ENCODE measurements at regions not wholly inside any gene's neighbourhood (a gene's known extent, or its start where the extent isn't known, plus 50 kb on each side); places are given as distances from the start of the nearest gene placed in this dataset.
A peak's percentile ranks its signal among the peaks of the same experiment; 100 is the strongest.

DNA sequence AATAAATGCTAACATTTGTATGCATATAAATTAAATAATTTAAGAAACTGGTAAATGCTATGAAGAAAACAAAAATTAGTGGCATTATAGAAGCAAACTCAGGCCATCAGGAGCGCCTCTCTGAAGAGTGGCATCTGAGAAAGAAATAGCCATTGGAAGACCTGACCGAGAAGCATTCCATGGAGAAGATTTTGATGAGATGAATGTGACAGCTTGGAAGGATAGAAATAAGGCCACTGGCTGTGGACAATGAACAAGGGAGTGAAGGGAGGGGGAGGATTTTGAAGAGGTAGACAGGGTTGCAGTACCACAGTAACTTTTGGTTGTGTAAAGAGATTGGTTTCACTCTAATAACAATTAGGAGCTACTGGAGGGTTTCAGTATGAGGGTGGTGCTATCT is 436.7 kb downstream of the CCSER2 start:
- DNase-seq (ENCODE audit: extremely low spot score) = no peak
- ChIA-PET POLR2A (no interaction called here), CTCF (interaction anchor here (1.0 kb wide), 1 partner anchor 28 kb away, joined by 3 read pairs; no protein-coding TSS in a partner anchor)
- TF ChIP-seq, protein P1, sequence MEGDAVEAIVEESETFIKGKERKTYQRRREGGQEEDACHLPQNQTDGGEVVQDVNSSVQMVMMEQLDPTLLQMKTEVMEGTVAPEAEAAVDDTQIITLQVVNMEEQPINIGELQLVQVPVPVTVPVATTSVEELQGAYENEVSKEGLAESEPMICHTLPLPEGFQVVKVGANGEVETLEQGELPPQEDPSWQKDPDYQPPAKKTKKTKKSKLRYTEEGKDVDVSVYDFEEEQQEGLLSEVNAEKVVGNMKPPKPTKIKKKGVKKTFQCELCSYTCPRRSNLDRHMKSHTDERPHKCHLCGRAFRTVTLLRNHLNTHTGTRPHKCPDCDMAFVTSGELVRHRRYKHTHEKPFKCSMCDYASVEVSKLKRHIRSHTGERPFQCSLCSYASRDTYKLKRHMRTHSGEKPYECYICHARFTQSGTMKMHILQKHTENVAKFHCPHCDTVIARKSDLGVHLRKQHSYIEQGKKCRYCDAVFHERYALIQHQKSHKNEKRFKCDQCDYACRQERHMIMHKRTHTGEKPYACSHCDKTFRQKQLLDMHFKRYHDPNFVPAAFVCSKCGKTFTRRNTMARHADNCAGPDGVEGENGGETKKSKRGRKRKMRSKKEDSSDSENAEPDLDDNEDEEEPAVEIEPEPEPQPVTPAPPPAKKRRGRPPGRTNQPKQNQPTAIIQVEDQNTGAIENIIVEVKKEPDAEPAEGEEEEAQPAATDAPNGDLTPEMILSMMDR (IDR thresholded peaks at IDR 0.05; ENCODE audit: control extremely low read depth, extremely low read depth, low read depth, missing control alignments) = no peak

DNA sequence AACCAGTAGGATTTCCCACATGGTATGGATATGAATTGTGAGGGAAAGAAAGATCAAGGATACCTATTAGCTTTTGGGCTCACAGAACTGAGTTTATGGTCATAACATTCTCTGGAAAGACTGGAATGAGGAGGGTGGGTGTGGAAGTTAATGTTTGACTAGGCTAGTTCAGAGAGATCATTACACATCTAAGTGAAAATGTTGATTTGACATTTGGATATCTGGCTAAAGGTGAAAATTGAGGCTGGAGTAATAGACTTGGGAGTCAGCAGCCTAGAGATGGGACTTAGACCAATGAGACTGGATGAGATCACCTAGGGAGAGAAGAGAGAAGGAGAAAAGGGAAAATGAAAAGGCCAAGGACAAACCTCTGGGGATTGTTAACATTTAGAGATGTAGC is 437.3 kb downstream of the CCSER2 start:
- TF ChIP-seq, protein P1 (IDR thresholded peaks at IDR 0.05; ENCODE audit: control extremely low read depth, extremely low read depth, low read depth, missing control alignments) = no peak
- no peak for DNase-seq (ENCODE audit: extremely low spot score)
- ChIA-PET POLR2A (no interaction called here), CTCF (interaction anchor here (1.0 kb wide), 1 partner anchor 27 kb away, joined by 3 read pairs; no protein-coding TSS in a partner anchor)

DNA sequence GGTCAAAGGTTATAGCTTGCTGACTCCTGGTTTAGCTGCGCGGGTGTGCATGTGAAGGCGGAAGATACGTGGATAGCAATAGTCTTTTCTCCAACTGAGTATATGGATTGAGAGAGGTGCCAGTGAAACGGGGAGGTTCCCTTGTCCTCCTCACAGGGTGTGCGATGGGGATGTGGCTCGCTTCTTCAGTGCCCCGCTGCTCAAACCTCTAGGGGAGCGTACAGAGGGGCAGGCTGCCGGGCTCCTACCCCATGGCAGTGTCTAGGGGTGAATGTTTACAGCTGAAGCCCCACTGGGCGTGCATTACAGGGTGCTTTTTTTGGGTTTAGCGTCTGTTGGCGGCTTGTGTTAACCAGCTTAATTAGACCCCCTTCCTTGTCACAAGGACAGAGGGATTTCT is 438.5 kb downstream of the CCSER2 start:
- POLR2A ChIA-PET = no interaction called here
- TF ChIP-seq, protein P1 (IDR thresholded peaks at IDR 0.05; ENCODE audit: control extremely low read depth, extremely low read depth, low read depth, missing control alignments) = no peak
- DNase-seq (ENCODE audit: extremely low spot score) = no peak
- CTCF ChIA-PET = no interaction called here

DNA sequence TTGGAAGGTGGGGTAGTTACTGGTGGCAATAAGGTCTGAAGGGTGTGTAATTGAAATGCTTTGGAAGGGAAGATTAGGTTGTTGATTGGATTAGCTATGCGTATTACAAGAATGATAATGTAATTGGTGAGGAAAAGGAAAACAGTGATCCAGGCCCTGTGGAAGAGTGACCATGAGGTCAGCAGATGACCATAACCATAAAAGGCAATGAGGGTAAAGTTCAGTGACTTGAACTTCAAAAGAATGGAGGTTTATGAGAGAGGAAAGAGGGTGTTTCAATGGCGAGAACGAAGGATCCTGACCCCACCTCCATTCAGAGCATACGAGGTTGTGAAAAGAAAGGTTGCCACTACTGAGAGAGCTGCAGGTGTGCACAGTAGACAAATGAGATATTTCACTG is 439.7 kb downstream of the CCSER2 start:
- POLR2A ChIA-PET = no interaction called here
- CTCF ChIA-PET = interaction anchor here (1.1 kb wide), 1 partner anchor 22 kb away, joined by 4 read pairs; no protein-coding TSS in a partner anchor
- TF ChIP-seq, protein P1 (IDR thresholded peaks at IDR 0.05; ENCODE audit: control extremely low read depth, extremely low read depth, low read depth, missing control alignments) = no peak
- DNase-seq (ENCODE audit: extremely low spot score) = no peak

DNA sequence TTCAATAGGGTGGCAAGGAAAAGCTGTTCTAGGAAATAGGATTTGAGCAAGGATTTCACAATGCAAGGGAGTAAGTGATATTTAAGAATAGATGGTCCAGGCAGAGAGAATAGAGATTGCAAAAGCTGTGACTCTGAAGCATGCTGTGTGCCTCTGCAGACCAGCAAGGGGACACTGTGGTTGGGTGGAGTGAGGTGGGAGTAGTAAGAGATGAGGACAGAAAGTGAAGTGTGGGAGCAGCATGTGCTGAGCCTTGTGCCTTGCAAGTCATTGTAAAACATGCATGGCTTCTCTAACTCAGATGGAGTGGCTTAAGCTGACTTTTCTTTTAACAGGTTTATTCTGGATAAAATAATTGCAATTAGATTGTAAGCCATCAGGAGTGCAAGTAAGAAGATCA is 442.4 kb downstream of the CCSER2 start:
- TF ChIP-seq, protein P1 (IDR thresholded peaks at IDR 0.05; ENCODE audit: control extremely low read depth, extremely low read depth, low read depth, missing control alignments) = no peak
- ChIA-PET POLR2A (no interaction called here), CTCF (interaction anchor here (1.4 to 1.5 kb wide), 2 partner anchors 8 to 12 kb away, joined by 3 to 6 read pairs; no protein-coding TSS in a partner anchor)
- no peak for DNase-seq (ENCODE audit: extremely low spot score)

DNA sequence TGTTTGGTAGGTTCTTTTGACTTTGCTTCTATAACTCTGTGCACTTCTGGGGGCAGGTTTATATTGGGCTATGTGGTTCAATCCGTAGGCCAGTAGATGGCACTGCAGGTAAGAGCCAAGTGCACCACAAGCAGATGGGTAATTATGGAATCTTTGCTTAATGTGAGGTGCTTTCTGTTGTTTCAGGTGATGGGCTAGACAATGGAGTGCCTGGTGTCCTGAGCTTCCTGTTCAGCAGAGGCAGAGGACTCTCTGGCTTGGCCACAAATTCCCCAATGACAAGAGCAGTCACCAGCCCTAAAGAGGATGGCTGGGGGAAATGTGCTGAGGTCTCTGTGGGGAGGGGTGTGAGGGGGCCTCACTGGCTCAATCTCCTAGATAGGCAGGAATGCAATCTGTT is 455.0 kb downstream of the CCSER2 start:
- POLR2A ChIA-PET = no interaction called here
- CTCF ChIA-PET = interaction anchor here (1.9 kb wide), 1 partner anchor 12 kb away, joined by 6 read pairs; no protein-coding TSS in a partner anchor
- DNase-seq (ENCODE audit: extremely low spot score) = peak; percentile 29
- TF ChIP-seq, protein P1 (IDR thresholded peaks at IDR 0.05; ENCODE audit: control extremely low read depth, extremely low read depth, low read depth, missing control alignments) = peak; percentile 51

All from GM10248 (cell line).